Activated naive CD8-positive, alpha-beta T cell (primary cell): ENCODE measurements at regions not wholly inside any gene's neighbourhood (a gene's known extent, or its start where the extent isn't known, plus 50 kb on each side); places are given as distances from the start of the nearest gene placed in this dataset.

Experiments used
- H3K27ac Mint-ChIP-seq: one replicate; pipeline ENCODE4 v1.8.0; 2021; ENCODE audit warnings: mixed read lengths
- H3K27me3 Mint-ChIP-seq: one replicate; pipeline ENCODE4 v1.8.0; 2021; ENCODE audit warnings: mixed read lengths
- H3K36me3 Mint-ChIP-seq: one replicate; pipeline ENCODE4 v1.8.0; 2021; ENCODE audit warnings: mixed read lengths
- H3K4me1 Mint-ChIP-seq: one replicate; pipeline ENCODE4 v1.8.0; 2021; ENCODE audit warnings: low read depth, mixed read lengths
- H3K4me3 Mint-ChIP-seq: one replicate; pipeline ENCODE4 v1.8.0; 2021; ENCODE audit warnings: mild to moderate bottlenecking, mixed read lengths
- H3K9me3 Mint-ChIP-seq: one replicate; pipeline ENCODE4 v1.8.0; 2021; ENCODE audit warnings: low read depth, mixed read lengths

GRCh38 chr13:85347251-85347650 is 452.0 kb downstream of the SLITRK6 start:
- Mint-ChIP-seq H3K36me3 (no peaks in the 10 kb centered on the region), H3K27me3 (no peaks in the 10 kb centered on the region), H3K27ac (no peak overlapping the region), H3K9me3 (peaks cover 8% of the 10 kb centered on the region), H3K4me1 (no peaks in the 10 kb centered on the region), H3K4me3 (no peak overlapping the region)

- no peaks in the 10 kb centered on the region for H3K27me3 Mint-ChIP-seq
- H3K4me1 Mint-ChIP-seq, result no peaks in the 10 kb centered on the region
- H3K9me3 Mint-ChIP-seq, result peaks cover 4% of the 10 kb centered on the region
- no peak overlapping the region for H3K27ac Mint-ChIP-seq
- H3K4me3 Mint-ChIP-seq, result no peak overlapping the region
- H3K36me3 Mint-ChIP-seq, result no peaks in the 10 kb centered on the region
Measured at GRCh38 chr13:85334187-85334586, 465.0 kb downstream of the SLITRK6 start.

- H3K36me3 Mint-ChIP-seq, result no peaks in the 10 kb centered on the region
- no peaks in the 10 kb centered on the region for H3K27me3 Mint-ChIP-seq
- no peak overlapping the region for H3K27ac Mint-ChIP-seq
- H3K4me1 Mint-ChIP-seq, result no peaks in the 10 kb centered on the region
- H3K4me3 Mint-ChIP-seq, result no peak overlapping the region
- H3K9me3 Mint-ChIP-seq, result peaks cover 4% of the 10 kb centered on the region
Measured at GRCh38 chr13:85333506-85334020, 465.7 kb downstream of the SLITRK6 start.

- Mint-ChIP-seq H3K9me3 (peaks cover 4% of the 10 kb centered on the region), H3K4me1 (no peaks in the 10 kb centered on the region), H3K27ac (no peak overlapping the region), H3K36me3 (no peaks in the 10 kb centered on the region), H3K4me3 (no peak overlapping the region), H3K27me3 (no peaks in the 10 kb centered on the region)
Measured at GRCh38 chr13:85332615-85333014, 466.6 kb downstream of the SLITRK6 start.

GRCh38 chr13:85321734-85322133 is 477.5 kb downstream of the SLITRK6 start:
- H3K4me1 Mint-ChIP-seq, result no peaks in the 10 kb centered on the region

GRCh38 chr13:85317781-85318180 is 481.4 kb downstream of the SLITRK6 start:
- no peaks in the 10 kb centered on the region for H3K27me3 Mint-ChIP-seq
- no peak overlapping the region for H3K4me3 Mint-ChIP-seq
- no peaks in the 10 kb centered on the region for H3K9me3 Mint-ChIP-seq
- no peaks in the 10 kb centered on the region for H3K36me3 Mint-ChIP-seq
- no peak overlapping the region for H3K27ac Mint-ChIP-seq
- H3K4me1 Mint-ChIP-seq, result no peaks in the 10 kb centered on the region

More at GRCh38 chr13:85321734-85322133, 477.5 kb downstream of the SLITRK6 start:
- Mint-ChIP-seq H3K27me3 (no peaks in the 10 kb centered on the region), H3K9me3 (no peaks in the 10 kb centered on the region), H3K36me3 (no peaks in the 10 kb centered on the region), H3K27ac (no peak overlapping the region), H3K4me3 (no peak overlapping the region)

- H3K4me3 Mint-ChIP-seq, result no peak overlapping the region
- no peaks in the 10 kb centered on the region for H3K27me3 Mint-ChIP-seq
- H3K4me1 Mint-ChIP-seq, result no peaks in the 10 kb centered on the region
- no peaks in the 10 kb centered on the region for H3K9me3 Mint-ChIP-seq
- no peak overlapping the region for H3K27ac Mint-ChIP-seq
- no peaks in the 10 kb centered on the region for H3K36me3 Mint-ChIP-seq
Measured at GRCh38 chr13:85316506-85317025, 482.7 kb downstream of the SLITRK6 start.

GRCh38 chr13:85314686-85315085 is 484.5 kb downstream of the SLITRK6 start:
- Mint-ChIP-seq H3K4me3 (no peak overlapping the region), H3K27ac (no peak overlapping the region), H3K9me3 (peaks cover 3% of the 10 kb centered on the region), H3K36me3 (no peaks in the 10 kb centered on the region), H3K27me3 (no peaks in the 10 kb centered on the region), H3K4me1 (no peaks in the 10 kb centered on the region)

GRCh38 chr13:85313761-85314503 is 485.3 kb downstream of the SLITRK6 start:
- Mint-ChIP-seq H3K27me3 (no peaks in the 10 kb centered on the region), H3K4me3 (no peak overlapping the region), H3K27ac (no peak overlapping the region), H3K9me3 (peaks cover 4% of the 10 kb centered on the region), H3K36me3 (no peaks in the 10 kb centered on the region), H3K4me1 (no peaks in the 10 kb centered on the region)

GRCh38 chr13:85312071-85312470 is 487.1 kb downstream of the SLITRK6 start:
- H3K27ac Mint-ChIP-seq, result no peak overlapping the region
- no peaks in the 10 kb centered on the region for H3K4me1 Mint-ChIP-seq
- no peaks in the 10 kb centered on the region for H3K27me3 Mint-ChIP-seq

GRCh38 chr13:85303630-85304029 is 495.6 kb downstream of the SLITRK6 start:
- no peak overlapping the region for H3K27ac Mint-ChIP-seq
- H3K9me3 Mint-ChIP-seq, result peaks cover 2% of the 10 kb centered on the region
- no peak overlapping the region for H3K4me3 Mint-ChIP-seq
- H3K36me3 Mint-ChIP-seq, result no peaks in the 10 kb centered on the region
- no peaks in the 10 kb centered on the region for H3K27me3 Mint-ChIP-seq
- no peaks in the 10 kb centered on the region for H3K4me1 Mint-ChIP-seq

More at GRCh38 chr13:85312071-85312470, 487.1 kb downstream of the SLITRK6 start:
- Mint-ChIP-seq H3K4me3 (no peak overlapping the region), H3K9me3 (peaks cover 4% of the 10 kb centered on the region), H3K36me3 (no peaks in the 10 kb centered on the region)

GRCh38 chr13:85298387-85298924 is 500.8 kb downstream of the SLITRK6 start:
- no peak overlapping the region for H3K27ac Mint-ChIP-seq
- H3K4me1 Mint-ChIP-seq, result no peaks in the 10 kb centered on the region
- no peaks in the 10 kb centered on the region for H3K36me3 Mint-ChIP-seq
- peaks cover 3% of the 10 kb centered on the region for H3K9me3 Mint-ChIP-seq
- H3K4me3 Mint-ChIP-seq, result no peak overlapping the region
- no peaks in the 10 kb centered on the region for H3K27me3 Mint-ChIP-seq

GRCh38 chr13:85288698-85289097 is 510.5 kb downstream of the SLITRK6 start:
- no peak overlapping the region for H3K4me3 Mint-ChIP-seq
- H3K27me3 Mint-ChIP-seq, result no peaks in the 10 kb centered on the region
- peaks cover 5% of the 10 kb centered on the region for H3K9me3 Mint-ChIP-seq
- H3K27ac Mint-ChIP-seq, result no peak overlapping the region
- H3K4me1 Mint-ChIP-seq, result no peaks in the 10 kb centered on the region
- H3K36me3 Mint-ChIP-seq, result no peaks in the 10 kb centered on the region

- no peaks in the 10 kb centered on the region for H3K4me1 Mint-ChIP-seq
- no peak overlapping the region for H3K4me3 Mint-ChIP-seq
- no peaks in the 10 kb centered on the region for H3K27me3 Mint-ChIP-seq
- peaks cover 5% of the 10 kb centered on the region for H3K9me3 Mint-ChIP-seq
- no peaks in the 10 kb centered on the region for H3K36me3 Mint-ChIP-seq
- no peak overlapping the region for H3K27ac Mint-ChIP-seq
Measured at GRCh38 chr13:85287528-85287927, 511.7 kb downstream of the SLITRK6 start.

GRCh38 chr13:85286081-85286480 is 513.1 kb downstream of the SLITRK6 start:
- H3K9me3 Mint-ChIP-seq, result peaks cover 5% of the 10 kb centered on the region
- H3K27me3 Mint-ChIP-seq, result no peaks in the 10 kb centered on the region
- H3K4me1 Mint-ChIP-seq, result no peaks in the 10 kb centered on the region
- no peaks in the 10 kb centered on the region for H3K36me3 Mint-ChIP-seq
- H3K4me3 Mint-ChIP-seq, result no peak overlapping the region
- H3K27ac Mint-ChIP-seq, result no peak overlapping the region
